OCI-LY3 (cell line): ENCODE measurements at regions not wholly inside any gene's neighbourhood (a gene's known extent, or its start where the extent isn't known, plus 50 kb on each side); places are given as distances from the start of the nearest gene placed in this dataset.

Experiments
- H2AFZ ChIP-seq: fragments of 200-600, 300-600 bp; shearing (Covaris generic); 2 replicates; pipeline ENCODE4 v1.6.0; 2014; ENCODE audit warnings: antibody characterized with exemption, low read depth, low read length
- H3K27ac ChIP-seq: fragments of 200-600, 300-600 bp; sonication (generic); 2 replicates; pipeline ENCODE4 v1.5.1; 2014; ENCODE audit warnings: mild to moderate bottlenecking, low read length, moderate library complexity, mixed read lengths
- H3K27me3 ChIP-seq: fragments of 200-600, 300-600 bp; sonication (generic); 2 replicates; pipeline ENCODE4 v1.6.1; 2014; ENCODE audit warnings: low read depth, low read length, mixed read lengths
- H3K36me3 ChIP-seq: fragments of 200-600, 300-600 bp; sonication (generic); replicated peaks from 2 replicates; pipeline ENCODE3; 2014; ENCODE audit warnings: low read depth, low read length, mixed read lengths
- H3K4me1 ChIP-seq: fragments of 300-600, 200-600 bp; sonication (generic); 2 replicates; pipeline ENCODE4 v1.6.1; 2014; ENCODE audit warnings: low read length, mixed read lengths
- H3K4me2 ChIP-seq: fragments of 200-600, 300-600 bp; sonication (generic); 2 replicates; pipeline ENCODE4 v1.6.1; 2014; ENCODE audit warnings: low read length, mixed read lengths
- H3K4me3 ChIP-seq: fragments of 300-600, 200-600 bp; sonication (generic); 2 replicates; pipeline ENCODE4 v1.5.1; 2014; ENCODE audit warnings: antibody characterized with exemption, mild to moderate bottlenecking, low read length, moderate library complexity
- H3K79me2 ChIP-seq: fragments of 300-600, 200-600 bp; shearing (Covaris generic); 2 replicates; pipeline ENCODE4 v1.6.1; 2014; ENCODE audit warnings: mild to moderate bottlenecking, low read length, mixed read lengths
- H3K9ac ChIP-seq: fragments of 300-600, 200-600 bp; shearing (Covaris generic); 2 replicates; pipeline ENCODE4 v1.6.0; 2014; ENCODE audit warnings: mild to moderate bottlenecking, low read length, moderate library complexity
- H3K9me3 ChIP-seq: fragments of 200-600, 300-600 bp; shearing (Covaris generic); 2 replicates; pipeline ENCODE4 v1.6.1; 2014; ENCODE audit warnings: low read length, mixed read lengths; ENCODE audit not compliant: insufficient read depth
- H4K20me1 ChIP-seq: fragments of 200-600, 300-600 bp; sonication (generic); 2 replicates; pipeline ENCODE4 v1.6.1; 2016; ENCODE audit warnings: low read length, mixed read lengths; ENCODE audit not compliant: insufficient read depth
- EZH2phosphoT487 ChIP-seq: fragments of 200-600 bp; shearing (Covaris generic); IDR thresholded peaks from 2 replicates; pipeline ENCODE4 v1.6.1; 2018; ENCODE audit warnings: antibody characterized with exemption, mixed run types, low read depth
- TF ChIP-seq, protein P1 (sequence below): fragments of 200-600, 300-600 bp; sonication (generic); IDR thresholded peaks from 2 replicates; pipeline ENCODE4 v1.5.1; 2014; ENCODE audit warnings: antibody characterized with exemption, low read length, low read depth

DNA sequence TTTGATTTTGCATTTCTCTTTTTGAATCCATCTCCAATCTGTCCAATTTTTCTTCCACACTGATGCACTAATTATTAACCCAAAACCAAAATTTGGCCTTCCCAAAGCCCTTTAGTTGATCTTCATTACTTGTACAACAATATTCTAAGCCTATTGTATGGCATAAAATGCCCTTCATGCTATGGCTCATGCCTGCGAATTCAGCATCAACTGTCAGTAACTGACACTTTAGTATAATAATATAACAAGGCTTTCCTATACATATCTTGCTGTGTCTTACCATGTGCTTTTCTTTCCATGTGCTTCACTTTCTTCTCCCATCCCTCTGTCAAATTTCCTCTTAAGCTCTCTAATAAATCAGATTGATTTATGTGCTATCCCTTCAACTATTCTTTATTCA is 154.0 kb upstream of the TFPI start:
- H3K9ac ChIP-seq, result no peak overlapping the region
- no peaks in the 10 kb centered on the region for H3K36me3 ChIP-seq
- no peaks in the 10 kb centered on the region for H3K9me3 ChIP-seq
- H3K4me1 ChIP-seq, result no peaks in the 10 kb centered on the region
- H3K4me2 ChIP-seq, result no peak overlapping the region
- H3K79me2 ChIP-seq, result no peaks in the 10 kb centered on the region
- no peak overlapping the region for H3K27ac ChIP-seq
- H2AFZ ChIP-seq, result no peak overlapping the region
- H3K4me3 ChIP-seq, result no peak overlapping the region
- H3K27me3 ChIP-seq, result no peaks in the 10 kb centered on the region
- TF ChIP-seq EZH2phosphoT487, result no peak
- TF ChIP-seq, protein P1, sequence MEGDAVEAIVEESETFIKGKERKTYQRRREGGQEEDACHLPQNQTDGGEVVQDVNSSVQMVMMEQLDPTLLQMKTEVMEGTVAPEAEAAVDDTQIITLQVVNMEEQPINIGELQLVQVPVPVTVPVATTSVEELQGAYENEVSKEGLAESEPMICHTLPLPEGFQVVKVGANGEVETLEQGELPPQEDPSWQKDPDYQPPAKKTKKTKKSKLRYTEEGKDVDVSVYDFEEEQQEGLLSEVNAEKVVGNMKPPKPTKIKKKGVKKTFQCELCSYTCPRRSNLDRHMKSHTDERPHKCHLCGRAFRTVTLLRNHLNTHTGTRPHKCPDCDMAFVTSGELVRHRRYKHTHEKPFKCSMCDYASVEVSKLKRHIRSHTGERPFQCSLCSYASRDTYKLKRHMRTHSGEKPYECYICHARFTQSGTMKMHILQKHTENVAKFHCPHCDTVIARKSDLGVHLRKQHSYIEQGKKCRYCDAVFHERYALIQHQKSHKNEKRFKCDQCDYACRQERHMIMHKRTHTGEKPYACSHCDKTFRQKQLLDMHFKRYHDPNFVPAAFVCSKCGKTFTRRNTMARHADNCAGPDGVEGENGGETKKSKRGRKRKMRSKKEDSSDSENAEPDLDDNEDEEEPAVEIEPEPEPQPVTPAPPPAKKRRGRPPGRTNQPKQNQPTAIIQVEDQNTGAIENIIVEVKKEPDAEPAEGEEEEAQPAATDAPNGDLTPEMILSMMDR, result no peak
- no peaks in the 10 kb centered on the region for H4K20me1 ChIP-seq

DNA sequence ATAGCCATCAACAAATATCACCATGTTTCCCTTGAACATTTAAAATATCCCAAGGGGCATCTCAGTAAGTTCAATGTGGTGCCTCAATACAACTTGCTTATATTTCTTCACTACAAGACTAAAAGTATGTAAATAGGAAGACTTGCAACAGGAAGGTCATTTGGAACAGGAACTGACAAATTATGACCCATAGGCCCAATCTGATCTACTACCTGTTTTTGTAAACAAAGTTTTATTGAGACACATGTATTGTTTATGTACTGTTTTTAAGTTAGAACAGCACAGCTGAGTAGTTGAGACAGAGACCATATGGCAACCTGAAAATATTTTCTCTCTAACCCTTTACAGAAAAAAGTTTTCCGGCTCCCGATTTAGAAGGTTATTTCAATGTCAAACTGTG is 154.8 kb upstream of the TFPI start:
- Histone ChIP-seq H3K9ac (no peak overlapping the region), H3K36me3 (no peaks in the 10 kb centered on the region), H3K4me3 (no peak overlapping the region), H3K9me3 (no peaks in the 10 kb centered on the region), H4K20me1 (no peaks in the 10 kb centered on the region), H3K4me1 (no peaks in the 10 kb centered on the region), H2AFZ (no peak overlapping the region), H3K27ac (no peak overlapping the region), H3K27me3 (no peaks in the 10 kb centered on the region), H3K79me2 (no peaks in the 10 kb centered on the region), H3K4me2 (no peak overlapping the region)
- TF ChIP-seq, protein P1, result no peak
- TF ChIP-seq EZH2phosphoT487, result no peak

DNA sequence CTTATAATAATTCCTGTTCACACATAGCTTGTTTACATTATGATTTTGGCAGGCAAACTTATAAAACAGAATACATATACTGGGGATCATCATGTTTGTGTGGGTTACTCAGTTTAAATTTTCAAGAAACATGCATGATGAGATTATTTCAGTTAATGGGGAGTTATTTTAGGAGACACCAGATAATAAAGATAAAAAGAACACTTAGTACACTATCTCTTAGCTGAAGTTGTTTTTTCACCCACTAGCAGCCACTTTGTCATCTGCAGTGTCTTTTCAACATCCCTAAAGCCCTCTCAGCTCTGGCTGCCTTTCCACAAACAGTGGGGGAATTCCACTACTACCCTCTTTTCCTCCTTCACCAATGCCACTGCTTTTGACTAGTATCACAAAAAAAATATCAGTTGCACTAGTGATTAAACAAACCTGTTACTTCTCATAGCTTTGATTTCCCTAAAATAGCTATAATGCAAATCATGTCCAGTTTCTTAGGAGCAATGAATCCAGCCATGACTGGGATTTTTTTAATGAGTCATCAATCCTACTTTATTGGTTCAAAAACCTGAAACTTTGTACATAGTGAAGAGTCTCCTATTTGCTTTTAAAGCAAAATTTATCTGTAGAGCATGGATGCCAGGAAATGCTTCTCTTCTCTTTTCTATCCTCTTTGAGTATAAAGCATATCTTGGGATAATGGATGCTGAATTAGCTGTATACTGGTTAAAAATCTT is 156.7 kb upstream of the TFPI start:
- no peak for TF ChIP-seq EZH2phosphoT487
- TF ChIP-seq, protein P1, result no peak
- H2AFZ ChIP-seq, result no peak overlapping the region

DNA sequence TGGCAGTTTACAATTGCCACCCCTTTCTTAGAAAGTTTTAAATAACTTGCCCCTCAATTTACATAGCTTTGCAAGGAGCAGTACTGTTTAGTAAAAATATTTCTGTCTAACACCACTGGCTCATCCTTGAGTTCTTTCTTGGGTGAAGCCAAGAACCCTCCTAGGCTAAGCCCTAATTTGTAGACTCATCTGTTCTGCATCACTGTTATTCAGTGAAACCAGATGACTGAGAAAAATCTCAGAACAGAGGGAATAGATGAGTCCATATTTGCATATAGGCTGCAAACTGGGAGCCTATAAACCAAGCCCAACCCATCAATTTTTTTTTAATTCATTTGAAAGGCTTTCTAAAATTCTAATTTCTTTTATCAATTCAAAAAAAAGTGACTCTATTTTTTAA is 161.4 kb upstream of the TFPI start:
- H3K27me3 ChIP-seq, result no peaks in the 10 kb centered on the region
- no peak for TF ChIP-seq EZH2phosphoT487
- TF ChIP-seq, protein P1, result no peak
- no peaks in the 10 kb centered on the region for H4K20me1 ChIP-seq
- H3K9ac ChIP-seq, result no peak overlapping the region
- no peak overlapping the region for H2AFZ ChIP-seq
- no peak overlapping the region for H3K4me2 ChIP-seq
- H3K27ac ChIP-seq, result no peak overlapping the region
- no peak overlapping the region for H3K4me3 ChIP-seq
- no peaks in the 10 kb centered on the region for H3K36me3 ChIP-seq
- no peaks in the 10 kb centered on the region for H3K9me3 ChIP-seq
- no peaks in the 10 kb centered on the region for H3K79me2 ChIP-seq
- H3K4me1 ChIP-seq, result no peaks in the 10 kb centered on the region

More for the DNA sequence above, 156.7 kb upstream of the TFPI start:
- H3K9me3 ChIP-seq, result no peaks in the 10 kb centered on the region
- H3K36me3 ChIP-seq, result no peaks in the 10 kb centered on the region
- no peaks in the 10 kb centered on the region for H3K79me2 ChIP-seq
- H3K4me3 ChIP-seq, result no peak overlapping the region
- H3K9ac ChIP-seq, result no peak overlapping the region
- no peaks in the 10 kb centered on the region for H3K27me3 ChIP-seq
- no peak overlapping the region for H3K4me2 ChIP-seq
- H3K4me1 ChIP-seq, result no peaks in the 10 kb centered on the region
- no peak overlapping the region for H3K27ac ChIP-seq
- no peaks in the 10 kb centered on the region for H4K20me1 ChIP-seq
